PC-9 (cell line): ENCODE measurements at regions not wholly inside any gene's neighbourhood (a gene's known extent, or its start where the extent isn't known, plus 50 kb on each side); places are given as distances from the start of the nearest gene placed in this dataset.
"Not testable (repeated sequence)": the region's sequence is repeated elsewhere in the genome, so short reads cannot be mapped to it uniquely, and the experiment has no call there.

Experiments used
- BruUV-seq: library from RNA; stranded (reverse); fragments of 400-500 nt; replicated peaks from 2 replicates; lab custom pipeline; 2021; lab: Mats Ljungman, UMichigan
- CTCF ChIA-PET: fragments of 300-600 bp; sonication (Branson Sonifier 250); formaldehyde crosslinking; loops from one replicate; lab custom pipeline; 2022; ENCODE audit warnings: antibody characterized with exemption; lab: Charles Lee
- POLR2A ChIA-PET: fragments of 300-600 bp; sonication (Branson Sonifier 250); formaldehyde crosslinking; loops from one replicate; lab custom pipeline; 2022; ENCODE audit warnings: antibody characterized with exemption; ENCODE audit not compliant: unreplicated experiment; lab: Charles Lee
- DNase-seq, 2 experiments: peaks; one replicate each; pipeline versions ENCODE4 v3.0.0 to v3.0.0-alpha.2; 2015 to 2022; ENCODE audit warnings: mixed read lengths in 1 of 2
- H2AFZ ChIP-seq: fragments of 200-600 bp; sonication (generic); 2 replicates; pipeline ENCODE4 v1.8.1; 2017; ENCODE audit warnings: antibody characterized with exemption
- H3F3A ChIP-seq: fragments of 200-600 bp; sonication (generic); 2 replicates; pipeline ENCODE4 v1.8.1; 2017; ENCODE audit warnings: antibody characterized with exemption, mild to moderate bottlenecking, low read depth; ENCODE audit not compliant: insufficient read depth
- H3K27ac ChIP-seq: fragments of 200-600 bp; sonication (generic); 2 replicates; pipeline ENCODE4 v1.6.1; 2016; ENCODE audit warnings: mixed run types
- H3K27me3 ChIP-seq: fragments of 200-600 bp; sonication (generic); 2 replicates; pipeline ENCODE4 v1.6.1; 2016; ENCODE audit warnings: low read depth, mixed run types; ENCODE audit not compliant: insufficient read depth
- H3K36me3 ChIP-seq: fragments of 200-600 bp; sonication (generic); 2 replicates; pipeline ENCODE4 v1.6.1; 2016; ENCODE audit warnings: low read depth, mixed run types
- H3K4me1 ChIP-seq: fragments of 200-600 bp; sonication (generic); replicated peaks from 2 replicates; pipeline ENCODE4 v1.6.1; 2016; ENCODE audit warnings: mixed run types; ENCODE audit not compliant: insufficient read depth
- H3K4me2 ChIP-seq: fragments of 200-600 bp; sonication (generic); 2 replicates; pipeline ENCODE4 v1.6.1; 2017; ENCODE audit warnings: mixed run types
- H3K4me3 ChIP-seq: fragments of 200-600 bp; sonication (generic); 2 replicates; pipeline ENCODE4 v1.6.1; 2016; ENCODE audit warnings: mixed run types
- H3K79me2 ChIP-seq: fragments of 200-600 bp; sonication (generic); 2 replicates; pipeline ENCODE4 v1.6.1; 2017; ENCODE audit warnings: low read depth, mixed run types
- H3K9me2 ChIP-seq: fragments of 200-600 bp; sonication (generic); 2 replicates; pipeline ENCODE4 v1.8.1; 2017; ENCODE audit warnings: mild to moderate bottlenecking; ENCODE audit not compliant: insufficient read depth
- H3K9me3 ChIP-seq: fragments of 200-600 bp; sonication (generic); 2 replicates; pipeline ENCODE4 v1.8.1; 2016; ENCODE audit warnings: low read depth; ENCODE audit not compliant: insufficient read depth
- H4K20me1 ChIP-seq: fragments of 200-600 bp; sonication (generic); 2 replicates; pipeline ENCODE4 v1.8.1; 2017; ENCODE audit not compliant: insufficient read depth
- EZH2 ChIP-seq: fragments of 200-600 bp; sonication (generic); IDR thresholded peaks from 2 replicates; pipeline ENCODE4 v1.8.0; 2017; ENCODE audit warnings: antibody characterized with exemption, low read depth
- intact Hi-C: fragments of 100-400 bp; cut with micrococcal nuclease; formaldehyde crosslinking; loops from one replicate; pipeline ENCODE4 v1.10.0; 2022; ENCODE audit not compliant: unreplicated experiment
- TF ChIP-seq, protein P1 (sequence below): fragments of 200-600 bp; sonication (generic); conservative IDR thresholded peaks from 2 replicates; pipeline ENCODE4 v1.6.1; 2017; ENCODE audit warnings: mixed run types, antibody characterized with exemption, mild to moderate bottlenecking, moderate library complexity

DNA sequence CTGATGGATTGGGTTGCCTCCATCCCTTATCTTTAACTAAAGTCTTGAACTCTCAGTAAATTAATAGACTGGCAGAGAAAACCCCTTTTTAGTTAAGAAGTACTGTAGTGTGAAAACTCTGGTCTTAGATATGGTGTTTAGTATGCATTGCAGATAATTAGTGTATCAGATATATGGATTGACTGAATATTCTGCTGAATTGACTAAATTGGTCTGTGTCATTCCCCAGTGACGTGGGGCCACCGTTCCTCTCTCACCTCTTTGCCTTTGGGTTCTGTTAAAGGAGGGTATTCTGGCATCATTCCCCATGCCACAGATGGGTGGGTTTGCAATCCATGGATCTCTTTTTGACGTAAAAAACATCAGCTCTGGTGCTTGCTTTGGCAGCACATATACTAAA lies 67.1 kb upstream of the XPO1 start:
- intact Hi-C loops: no loop called here
- ChIA-PET CTCF (no interaction called here), POLR2A (no interaction called here)
- Histone ChIP-seq H3K9me2 (no peaks in the 10 kb centered on the region), H3K79me2 (no peaks in the 10 kb centered on the region), H3K4me3 (no peak overlapping the region), H4K20me1 (no peaks in the 10 kb centered on the region), H3K4me1 (no peaks in the 10 kb centered on the region), H3F3A (no peaks in the 10 kb centered on the region), H3K27me3 (no peaks in the 10 kb centered on the region), H3K36me3 (no peaks in the 10 kb centered on the region), H3K4me2 (no peak overlapping the region), H2AFZ (no peak overlapping the region), H3K9me3 (no peaks in the 10 kb centered on the region), H3K27ac (no peak overlapping the region)
- BruUV-seq: no TSS peak
- TF ChIP-seq EZH2: no peak
- TF ChIP-seq, protein P1, sequence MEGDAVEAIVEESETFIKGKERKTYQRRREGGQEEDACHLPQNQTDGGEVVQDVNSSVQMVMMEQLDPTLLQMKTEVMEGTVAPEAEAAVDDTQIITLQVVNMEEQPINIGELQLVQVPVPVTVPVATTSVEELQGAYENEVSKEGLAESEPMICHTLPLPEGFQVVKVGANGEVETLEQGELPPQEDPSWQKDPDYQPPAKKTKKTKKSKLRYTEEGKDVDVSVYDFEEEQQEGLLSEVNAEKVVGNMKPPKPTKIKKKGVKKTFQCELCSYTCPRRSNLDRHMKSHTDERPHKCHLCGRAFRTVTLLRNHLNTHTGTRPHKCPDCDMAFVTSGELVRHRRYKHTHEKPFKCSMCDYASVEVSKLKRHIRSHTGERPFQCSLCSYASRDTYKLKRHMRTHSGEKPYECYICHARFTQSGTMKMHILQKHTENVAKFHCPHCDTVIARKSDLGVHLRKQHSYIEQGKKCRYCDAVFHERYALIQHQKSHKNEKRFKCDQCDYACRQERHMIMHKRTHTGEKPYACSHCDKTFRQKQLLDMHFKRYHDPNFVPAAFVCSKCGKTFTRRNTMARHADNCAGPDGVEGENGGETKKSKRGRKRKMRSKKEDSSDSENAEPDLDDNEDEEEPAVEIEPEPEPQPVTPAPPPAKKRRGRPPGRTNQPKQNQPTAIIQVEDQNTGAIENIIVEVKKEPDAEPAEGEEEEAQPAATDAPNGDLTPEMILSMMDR: no peak
- no peak for DNase-seq

DNA sequence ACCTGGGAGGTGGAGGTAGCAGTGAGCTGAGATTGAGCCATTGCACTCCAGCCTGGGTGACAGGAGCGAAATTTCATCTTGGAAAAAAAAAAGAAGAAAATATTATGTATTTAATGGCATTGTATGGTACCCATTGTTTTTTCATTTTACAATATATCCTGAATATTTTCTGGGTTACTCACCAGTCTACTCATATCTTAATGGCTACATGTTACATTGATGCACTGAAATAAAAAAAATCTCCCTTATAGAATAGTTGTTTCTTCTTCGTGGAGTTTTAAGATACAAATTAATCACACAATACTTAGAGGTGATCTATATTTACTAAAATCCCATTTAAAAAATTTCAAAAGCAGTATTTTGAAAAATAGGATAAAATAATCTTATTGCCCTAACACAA lies 66.3 kb upstream of the XPO1 start:
- BruUV-seq: no TSS peak
- no peak overlapping the region for H3K4me3 ChIP-seq
- POLR2A ChIA-PET: no interaction called here

DNA sequence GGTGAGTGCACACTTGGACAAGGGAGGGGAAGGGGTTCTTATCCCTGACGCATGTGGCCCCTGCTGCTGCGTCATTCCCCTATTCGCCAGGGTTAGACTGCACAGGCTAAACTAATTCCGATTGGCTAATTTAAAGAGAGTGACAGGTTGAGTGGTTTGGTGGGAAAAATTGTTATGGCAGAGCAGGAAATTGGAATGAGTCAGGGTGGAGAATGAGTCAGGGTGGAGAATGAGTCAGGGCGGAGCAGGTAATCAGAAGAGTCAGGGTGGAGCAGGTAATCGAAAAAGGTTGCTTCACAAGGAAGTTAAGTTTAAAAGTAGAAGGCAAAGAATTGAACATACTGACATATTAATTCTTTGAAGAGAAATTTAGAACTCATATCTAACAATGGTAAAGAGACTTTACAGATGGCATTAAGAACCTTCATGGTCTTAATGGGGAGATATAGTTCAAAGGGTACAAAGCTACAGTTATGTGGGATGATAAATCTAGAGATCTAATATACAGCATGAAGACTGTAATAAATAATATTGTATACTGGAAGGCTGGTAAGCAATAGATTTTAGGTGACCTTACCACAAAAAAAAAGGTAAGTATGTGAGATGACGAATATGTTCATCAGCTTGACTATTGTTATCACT lies 60.5 kb upstream of the XPO1 start:
- not testable (repeated sequence) for H3K4me3 ChIP-seq

More for the DNA sequence above, 66.3 kb upstream of the XPO1 start:
- H3K36me3 ChIP-seq: no peaks in the 10 kb centered on the region
- H4K20me1 ChIP-seq: no peaks in the 10 kb centered on the region
- H3K9me2 ChIP-seq: no peaks in the 10 kb centered on the region
- no peaks in the 10 kb centered on the region for H3K79me2 ChIP-seq
- H3K4me1 ChIP-seq: no peaks in the 10 kb centered on the region
- no peak overlapping the region for H2AFZ ChIP-seq
- H3K27ac ChIP-seq: no peak overlapping the region
- CTCF ChIA-PET: no interaction called here
- no peak overlapping the region for H3K4me2 ChIP-seq
- no peaks in the 10 kb centered on the region for H3K27me3 ChIP-seq
- intact Hi-C loops: no loop called here
- H3K9me3 ChIP-seq: no peaks in the 10 kb centered on the region
- TF ChIP-seq, protein P1: no peak
- no peak for TF ChIP-seq EZH2
- no peak for DNase-seq
- peaks cover under 1% of the 10 kb centered on the region; the same call in 1 of the 2 replicates for H3F3A ChIP-seq

More for the DNA sequence above, 60.5 kb upstream of the XPO1 start:
- H3F3A ChIP-seq, H3K9me3 ChIP-seq, POLR2A ChIA-PET, H3K4me1 ChIP-seq, H2AFZ ChIP-seq, intact Hi-C loops, BruUV-seq, H3K79me2 ChIP-seq, H3K36me3 ChIP-seq, H3K9me2 ChIP-seq, H3K4me2 ChIP-seq, H4K20me1 ChIP-seq, H3K27me3 ChIP-seq, CTCF ChIA-PET: not testable (repeated sequence)
- peak overlapping the region; percentile 37 for H3K27ac ChIP-seq
- DNase-seq: peak; percentile 24 to 68
